AG20443 (cell line): ENCODE measurements at regions not wholly inside any gene's neighbourhood (a gene's known extent, or its start where the extent isn't known, plus 50 kb on each side); places are given as distances from the start of the nearest gene placed in this dataset.

ENCODE experiments used
- DNase-seq: peaks from one replicate; pipeline ENCODE4 v3.0.0; 2012; ENCODE audit warnings: low spot score, mixed read lengths

DNA sequence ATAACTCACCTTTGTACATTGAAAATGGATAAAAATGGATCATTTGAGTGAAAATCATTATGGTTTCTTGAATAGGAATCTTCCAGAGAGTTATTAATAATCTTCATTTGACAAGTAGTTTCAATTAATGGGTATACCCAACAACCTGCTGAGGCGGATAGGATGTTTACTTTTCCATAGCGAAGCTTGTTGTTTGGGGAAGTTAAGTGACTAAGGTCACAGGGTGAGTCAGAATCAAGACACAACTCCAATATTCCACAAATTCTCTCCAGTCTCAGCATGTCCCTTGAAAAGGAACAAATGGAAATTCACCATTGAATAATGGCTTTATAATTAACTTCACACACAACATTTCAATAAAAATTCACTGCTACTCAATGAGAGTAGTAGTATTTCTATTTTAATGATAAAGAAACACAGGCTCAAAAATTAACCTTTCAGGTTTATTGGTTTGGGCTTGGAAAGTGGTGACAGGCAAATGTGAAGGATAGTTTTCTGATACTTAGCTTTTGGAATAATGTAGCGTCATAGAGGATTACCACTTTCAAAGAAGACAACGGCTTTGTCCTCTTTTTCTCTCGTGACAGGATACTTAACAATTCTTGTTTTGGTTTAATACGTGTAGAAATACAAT is 211.3 kb downstream of the GPD2 start:
- DNase-seq, result no peak

DNA sequence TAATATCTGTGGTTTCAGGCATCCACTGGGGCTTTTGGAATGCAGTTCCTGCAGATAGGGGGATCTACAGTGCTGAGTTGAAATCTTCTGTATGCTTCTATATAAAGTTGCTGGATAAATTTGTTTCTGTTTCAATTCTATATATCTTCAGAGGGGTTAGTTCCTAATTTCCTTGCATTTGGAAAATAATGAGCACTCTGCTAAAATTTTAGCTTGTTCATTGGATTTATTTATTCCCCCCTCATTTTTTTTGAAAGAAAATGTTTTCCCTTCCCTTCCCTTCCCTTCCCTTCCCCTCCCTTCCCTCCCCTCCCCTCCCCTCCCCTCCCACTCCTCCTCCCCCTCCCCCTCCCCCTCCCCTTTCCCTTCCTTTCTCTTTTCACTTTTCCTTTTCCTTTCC is 212.3 kb downstream of the GPD2 start:
- no peak for DNase-seq

GRCh38 chr2:156649596-156649995 is 213.4 kb downstream of the GPD2 start:
- DNase-seq, result peak; percentile 13

- DNase-seq, result no peak
Measured at GRCh38 chr2:156652691-156653090, 216.5 kb downstream of the GPD2 start.

GRCh38 chr2:156653675-156654074 is 217.5 kb downstream of the GPD2 start:
- no peak for DNase-seq

GRCh38 chr2:156657809-156658208 is 221.6 kb downstream of the GPD2 start:
- no peak for DNase-seq

GRCh38 chr2:156659694-156660093 is 223.5 kb downstream of the GPD2 start:
- no peak for DNase-seq

GRCh38 chr2:156663757-156664409 is 227.7 kb downstream of the GPD2 start:
- no peak for DNase-seq

DNA sequence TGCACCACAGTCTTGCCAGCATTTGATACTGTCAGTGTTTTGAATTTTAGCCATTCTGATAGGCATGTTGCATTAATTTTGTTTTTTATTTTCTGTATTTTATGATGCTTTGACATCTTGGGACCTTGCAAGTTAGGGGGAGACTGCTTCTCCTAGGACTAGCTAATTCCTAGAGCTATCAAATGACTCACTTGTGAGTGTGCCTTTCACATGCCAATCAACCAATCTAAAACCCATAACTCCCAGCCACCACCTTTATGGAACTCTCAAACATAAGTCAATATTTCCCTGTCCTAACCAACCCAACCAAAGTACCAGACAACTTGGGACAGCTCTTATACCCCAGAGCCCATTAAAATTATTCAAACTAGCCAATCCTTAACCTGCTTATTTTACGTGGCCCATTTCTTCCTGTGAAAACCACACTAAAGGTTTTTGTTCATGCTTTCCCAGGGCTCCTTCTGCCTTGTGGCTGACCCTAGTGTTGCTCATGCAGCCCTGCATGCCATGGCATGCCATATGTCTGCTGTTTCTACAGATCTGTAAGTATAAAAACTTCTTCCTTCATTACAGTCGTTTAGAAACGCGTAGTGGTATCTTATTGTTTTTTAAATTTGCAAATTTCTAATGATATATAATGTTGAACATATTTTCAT is 230.1 kb downstream of the GPD2 start:
- no peak for DNase-seq

GRCh38 chr2:156670104-156670503 is 233.9 kb downstream of the GPD2 start:
- no peak for DNase-seq

DNA sequence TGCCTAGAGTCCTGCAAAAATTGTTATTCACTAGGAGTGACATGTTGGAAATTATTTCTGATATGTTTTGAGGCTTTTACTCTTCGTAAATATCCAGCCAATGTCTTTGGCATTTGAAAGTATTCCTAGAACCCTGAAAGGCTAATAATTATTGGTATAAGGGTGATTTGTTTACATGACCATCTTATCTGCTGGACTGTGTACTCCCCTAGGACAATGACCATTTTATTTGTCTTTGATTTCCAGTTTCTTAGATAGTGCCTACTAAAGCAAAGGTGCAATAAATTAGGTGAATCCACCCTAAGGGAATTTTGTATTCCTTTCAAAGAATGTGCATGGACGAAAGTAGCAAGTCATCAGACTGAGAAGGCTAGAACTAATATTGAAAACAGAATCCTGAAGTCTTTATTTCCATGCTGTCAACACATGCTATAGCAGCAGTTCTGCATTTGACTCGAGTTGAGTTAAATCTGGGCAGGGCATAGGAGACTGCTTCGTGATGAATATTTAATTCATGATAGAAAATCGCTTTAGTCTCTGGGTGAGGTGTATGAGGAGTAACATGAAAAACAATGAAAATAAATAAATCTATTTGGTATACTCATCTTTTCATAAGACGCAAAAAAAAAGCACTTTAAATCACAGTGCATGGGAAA is 235.7 kb downstream of the GPD2 start:
- no peak for DNase-seq

GRCh38 chr2:156672556-156673332 is 236.6 kb downstream of the GPD2 start:
- DNase-seq, result no peak

- DNase-seq, result no peak
Measured at GRCh38 chr2:156673333-156673615, 237.1 kb downstream of the GPD2 start.

DNA sequence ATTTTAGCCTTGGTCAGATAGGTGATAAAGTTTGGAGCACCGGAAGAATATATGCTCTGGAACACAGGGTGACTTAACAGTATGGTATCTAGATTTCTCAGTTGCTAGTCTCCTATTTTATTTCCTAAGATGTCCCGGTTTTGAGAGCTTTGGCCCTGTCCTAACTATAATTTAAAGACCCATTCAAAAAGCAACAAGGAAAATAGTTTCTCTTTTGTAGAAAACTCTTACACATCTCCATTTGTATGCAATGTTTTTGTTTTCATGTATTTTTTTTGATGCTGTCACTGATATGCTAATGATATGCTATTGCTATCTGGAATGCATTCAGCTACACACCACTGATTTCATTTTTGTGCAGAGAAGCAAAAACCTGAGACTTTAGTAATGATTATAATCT is 237.8 kb downstream of the GPD2 start:
- no peak for DNase-seq

GRCh38 chr2:156675896-156676295 is 239.7 kb downstream of the GPD2 start:
- no peak for DNase-seq

DNA sequence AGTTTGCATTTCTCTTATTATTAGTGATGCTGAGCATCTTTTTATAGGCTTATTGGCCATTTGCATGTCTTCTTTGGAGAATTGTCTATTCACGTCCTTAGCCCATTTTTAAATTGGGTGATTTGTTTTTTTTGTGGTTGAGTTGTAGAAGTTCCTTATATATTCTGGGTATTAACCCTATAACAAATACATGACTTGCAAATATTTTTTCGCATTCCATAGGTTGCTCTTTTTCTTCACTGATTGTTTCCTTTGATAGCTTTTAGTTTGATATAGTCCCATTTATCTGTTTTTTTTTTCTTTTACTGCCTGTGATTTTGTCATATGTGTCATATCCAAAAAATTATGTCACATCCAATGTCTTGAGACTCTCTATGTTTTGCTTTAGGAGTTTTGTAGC is 243.6 kb downstream of the GPD2 start:
- no peak for DNase-seq

DNA sequence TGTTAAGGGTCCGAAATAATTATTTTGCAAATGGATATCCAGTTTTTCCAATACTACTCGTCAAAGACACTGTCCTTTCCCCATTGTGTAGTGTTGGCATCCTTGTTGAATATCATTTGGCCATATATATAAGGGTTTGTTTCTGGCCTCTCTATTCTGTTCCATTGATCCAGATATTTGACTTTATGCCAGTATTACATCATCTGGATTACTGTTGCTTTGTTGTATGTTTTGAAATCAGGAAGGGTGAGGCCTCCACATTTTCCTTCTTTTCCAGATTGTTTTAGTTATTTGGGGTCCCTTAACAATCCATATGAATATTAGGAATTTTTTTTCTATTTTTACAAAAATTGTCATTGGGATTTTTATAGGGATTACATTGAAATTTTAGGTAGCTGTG is 244.1 kb downstream of the GPD2 start:
- no peak for DNase-seq

GRCh38 chr2:156687126-156687525 is 250.9 kb downstream of the GPD2 start:
- no peak for DNase-seq

DNA sequence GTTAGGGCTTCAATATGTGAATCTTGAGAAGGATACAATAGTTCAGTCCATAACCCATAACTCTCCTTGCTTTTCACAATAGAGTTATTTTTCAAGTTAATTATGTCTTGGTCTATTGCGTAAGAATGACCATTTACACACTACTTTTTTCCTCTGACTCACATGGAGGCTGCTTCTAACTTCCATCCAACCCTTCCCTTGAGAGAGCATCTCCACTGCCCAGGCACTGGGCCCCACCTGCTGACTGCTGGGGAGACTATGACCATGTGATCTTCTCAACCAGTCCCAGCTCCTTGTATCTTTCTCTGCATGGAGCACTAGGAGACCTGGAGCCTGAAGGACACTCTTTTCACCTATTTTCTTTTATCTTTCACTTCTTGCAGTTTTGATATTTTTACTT is 251.5 kb downstream of the GPD2 start:
- DNase-seq, result peak; percentile 11

- no peak for DNase-seq
Measured at GRCh38 chr2:156689939-156690338, 253.8 kb downstream of the GPD2 start.

DNA sequence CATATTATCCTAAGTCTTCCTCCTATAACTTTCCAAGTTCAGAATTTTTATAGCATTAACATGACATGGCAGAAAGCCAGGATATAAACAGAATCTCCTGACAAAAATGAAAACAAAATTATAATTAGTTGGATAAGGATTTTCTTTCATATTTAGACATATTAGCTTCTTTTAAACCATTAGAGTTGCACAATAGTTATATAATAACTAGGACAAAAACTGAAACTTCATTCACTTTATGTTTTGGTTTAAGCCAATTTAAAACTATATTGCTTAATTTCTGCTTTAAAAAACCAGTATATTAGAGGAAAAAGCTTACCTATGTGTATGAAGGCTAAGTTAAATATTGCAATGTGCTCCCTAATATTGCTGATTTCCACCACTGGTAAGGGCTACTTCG is 254.8 kb downstream of the GPD2 start:
- no peak for DNase-seq

GRCh38 chr2:156695020-156695419 is 258.8 kb downstream of the GPD2 start:
- DNase-seq, result no peak

- DNase-seq, result no peak
Measured at GRCh38 chr2:156695595-156695994, 259.4 kb downstream of the GPD2 start.
